HCT116 (cell line): ENCODE measurements at regions not wholly inside any gene's neighbourhood (a gene's known extent, or its start where the extent isn't known, plus 50 kb on each side); places are given as distances from the start of the nearest gene placed in this dataset.

Experiments used
- CEBPB ChIP-seq: IDR thresholded peaks from 2 replicates; pipeline ENCODE4 v1.6.1; 2012; ENCODE audit warnings: low read depth
- EGR1 ChIP-seq: IDR thresholded peaks from 2 replicates; pipeline ENCODE4 v1.6.1; 2012; ENCODE audit warnings: low read depth
- EZH2phosphoT487 ChIP-seq: fragments of 200-600 bp; IDR thresholded peaks from 2 replicates; pipeline ENCODE4 v1.6.1; 2018; ENCODE audit warnings: antibody characterized with exemption, borderline replicate concordance
- SIN3A ChIP-seq: IDR thresholded peaks from 2 replicates; pipeline ENCODE4 v1.6.1; 2012; ENCODE audit warnings: low read depth
- TF ChIP-seq, protein P1 (sequence below), 3 experiments: fragments of 200-600 bp in 1 of 3; sonication (generic) in 1 of 3; IDR thresholded peaks in 2 of 3; conservative IDR thresholded peaks in 1 of 3; 2 replicates each; pipeline ENCODE4 v1.5.1; 2012 to 2017; ENCODE audit warnings: low read depth in 2 of 3, low read length in 2 of 3, antibody characterized with exemption in 1 of 3, borderline replicate concordance in 1 of 3, control low read depth in 1 of 3, mild to moderate bottlenecking in 1 of 3, mixed read lengths in 1 of 3, mixed run types in 1 of 3, moderate library complexity in 1 of 3; ENCODE audit not compliant: insufficient read depth in 1 of 3
- TF ChIP-seq, protein P2 (sequence below): IDR thresholded peaks from 2 replicates; pipeline ENCODE4 v1.6.1; 2012; ENCODE audit warnings: low read depth

DNA sequence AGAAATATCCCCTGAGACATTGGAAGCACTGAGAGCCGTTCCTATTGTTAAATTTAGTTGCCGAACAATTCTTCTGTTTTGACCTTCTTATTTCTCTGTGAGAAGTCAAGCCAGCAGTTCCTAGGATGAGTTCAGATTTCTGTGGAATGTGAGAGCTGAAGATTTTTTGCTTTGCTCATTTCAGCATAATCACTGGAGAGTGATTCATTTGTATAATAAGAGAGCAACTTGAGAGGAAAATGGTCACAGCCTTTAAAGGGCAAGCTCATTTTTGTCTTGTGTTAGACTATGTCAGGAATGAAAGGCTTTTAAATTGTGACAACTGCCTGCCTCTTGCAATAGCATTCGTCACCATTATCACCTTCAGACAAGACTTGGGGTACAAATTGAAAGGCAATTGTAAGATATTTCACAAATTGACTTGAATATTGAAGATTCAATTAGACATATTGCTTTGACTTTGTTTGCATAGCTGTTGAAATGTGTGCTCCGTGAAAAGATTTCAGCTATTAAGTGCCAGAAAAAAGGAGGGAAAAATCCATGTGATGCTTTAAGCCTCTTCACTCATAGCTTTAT is 900.0 kb upstream of the GOT2 start:
- TF ChIP-seq, protein P1, sequence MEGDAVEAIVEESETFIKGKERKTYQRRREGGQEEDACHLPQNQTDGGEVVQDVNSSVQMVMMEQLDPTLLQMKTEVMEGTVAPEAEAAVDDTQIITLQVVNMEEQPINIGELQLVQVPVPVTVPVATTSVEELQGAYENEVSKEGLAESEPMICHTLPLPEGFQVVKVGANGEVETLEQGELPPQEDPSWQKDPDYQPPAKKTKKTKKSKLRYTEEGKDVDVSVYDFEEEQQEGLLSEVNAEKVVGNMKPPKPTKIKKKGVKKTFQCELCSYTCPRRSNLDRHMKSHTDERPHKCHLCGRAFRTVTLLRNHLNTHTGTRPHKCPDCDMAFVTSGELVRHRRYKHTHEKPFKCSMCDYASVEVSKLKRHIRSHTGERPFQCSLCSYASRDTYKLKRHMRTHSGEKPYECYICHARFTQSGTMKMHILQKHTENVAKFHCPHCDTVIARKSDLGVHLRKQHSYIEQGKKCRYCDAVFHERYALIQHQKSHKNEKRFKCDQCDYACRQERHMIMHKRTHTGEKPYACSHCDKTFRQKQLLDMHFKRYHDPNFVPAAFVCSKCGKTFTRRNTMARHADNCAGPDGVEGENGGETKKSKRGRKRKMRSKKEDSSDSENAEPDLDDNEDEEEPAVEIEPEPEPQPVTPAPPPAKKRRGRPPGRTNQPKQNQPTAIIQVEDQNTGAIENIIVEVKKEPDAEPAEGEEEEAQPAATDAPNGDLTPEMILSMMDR (IDR thresholded peaks at IDR 0.05 in 2 of 3, conservative IDR thresholded peaks at IDR 0.05 in 1 of 3; ENCODE audit: borderline replicate concordance in 1 of 3, insufficient read depth in 1 of 3, low read depth in 2 of 3, low read length in 2 of 3) = no peak
- TF ChIP-seq CEBPB (no peak), SIN3A (no peak), EGR1 (no peak), EZH2phosphoT487 (no peak)
- TF ChIP-seq, protein P2, sequence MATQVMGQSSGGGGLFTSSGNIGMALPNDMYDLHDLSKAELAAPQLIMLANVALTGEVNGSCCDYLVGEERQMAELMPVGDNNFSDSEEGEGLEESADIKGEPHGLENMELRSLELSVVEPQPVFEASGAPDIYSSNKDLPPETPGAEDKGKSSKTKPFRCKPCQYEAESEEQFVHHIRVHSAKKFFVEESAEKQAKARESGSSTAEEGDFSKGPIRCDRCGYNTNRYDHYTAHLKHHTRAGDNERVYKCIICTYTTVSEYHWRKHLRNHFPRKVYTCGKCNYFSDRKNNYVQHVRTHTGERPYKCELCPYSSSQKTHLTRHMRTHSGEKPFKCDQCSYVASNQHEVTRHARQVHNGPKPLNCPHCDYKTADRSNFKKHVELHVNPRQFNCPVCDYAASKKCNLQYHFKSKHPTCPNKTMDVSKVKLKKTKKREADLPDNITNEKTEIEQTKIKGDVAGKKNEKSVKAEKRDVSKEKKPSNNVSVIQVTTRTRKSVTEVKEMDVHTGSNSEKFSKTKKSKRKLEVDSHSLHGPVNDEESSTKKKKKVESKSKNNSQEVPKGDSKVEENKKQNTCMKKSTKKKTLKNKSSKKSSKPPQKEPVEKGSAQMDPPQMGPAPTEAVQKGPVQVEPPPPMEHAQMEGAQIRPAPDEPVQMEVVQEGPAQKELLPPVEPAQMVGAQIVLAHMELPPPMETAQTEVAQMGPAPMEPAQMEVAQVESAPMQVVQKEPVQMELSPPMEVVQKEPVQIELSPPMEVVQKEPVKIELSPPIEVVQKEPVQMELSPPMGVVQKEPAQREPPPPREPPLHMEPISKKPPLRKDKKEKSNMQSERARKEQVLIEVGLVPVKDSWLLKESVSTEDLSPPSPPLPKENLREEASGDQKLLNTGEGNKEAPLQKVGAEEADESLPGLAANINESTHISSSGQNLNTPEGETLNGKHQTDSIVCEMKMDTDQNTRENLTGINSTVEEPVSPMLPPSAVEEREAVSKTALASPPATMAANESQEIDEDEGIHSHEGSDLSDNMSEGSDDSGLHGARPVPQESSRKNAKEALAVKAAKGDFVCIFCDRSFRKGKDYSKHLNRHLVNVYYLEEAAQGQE = no peak
